Occipital lobe (tissue), 1 donor: ENCODE measurements at regions not wholly inside any gene's neighbourhood (a gene's known extent, or its start where the extent isn't known, plus 50 kb on each side); places are given as distances from the start of the nearest gene placed in this dataset.
"Not testable (repeated sequence)": the region's sequence is repeated elsewhere in the genome, so short reads cannot be mapped to it uniquely, and the experiment has no call there.

ENCODE experiments used
- DNase-seq: peaks from one replicate; lab custom pipeline; 2025; lab: John Stamatoyannopoulos, UW

DNA sequence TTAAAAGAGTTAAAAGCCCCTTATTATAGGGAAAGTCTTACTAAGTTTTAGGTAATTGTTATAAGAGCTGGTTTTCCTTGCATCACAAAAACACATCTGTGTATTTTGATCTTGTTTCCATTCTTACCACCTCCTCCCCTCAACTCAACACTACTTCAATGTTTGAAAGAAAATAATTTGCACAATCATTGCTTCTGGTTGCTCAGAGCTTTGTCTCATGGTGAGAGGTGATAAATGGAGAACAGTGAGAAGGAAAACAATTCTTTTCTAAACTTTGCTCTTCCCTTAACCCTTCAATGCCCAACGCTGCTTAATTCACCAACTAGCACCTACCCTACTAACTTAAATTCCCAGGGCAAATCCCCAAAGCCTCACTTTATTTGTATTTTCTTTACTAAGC is 268.1 kb upstream of the LINC00305 start:
- DNase-seq: no peak

DNA sequence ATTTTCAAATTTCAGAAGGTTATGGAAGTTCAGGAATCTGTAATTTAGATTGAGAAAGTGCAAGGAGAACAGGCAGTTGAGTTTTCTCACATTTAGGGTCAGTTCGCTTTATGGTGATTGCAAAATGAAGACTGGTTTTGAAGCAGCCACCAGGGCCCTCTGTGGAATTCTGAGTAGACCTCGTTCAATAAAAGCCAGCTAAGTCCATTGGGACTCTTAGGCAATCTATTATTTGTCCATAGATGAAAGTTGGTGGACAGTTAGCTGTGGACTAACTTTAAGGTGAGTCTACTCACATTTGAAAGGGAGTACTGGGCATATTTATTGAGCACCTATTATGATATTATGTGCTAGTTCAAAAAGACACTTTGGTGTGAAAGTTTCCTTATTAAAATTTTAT is 266.3 kb upstream of the LINC00305 start:
- DNase-seq: no peak

DNA sequence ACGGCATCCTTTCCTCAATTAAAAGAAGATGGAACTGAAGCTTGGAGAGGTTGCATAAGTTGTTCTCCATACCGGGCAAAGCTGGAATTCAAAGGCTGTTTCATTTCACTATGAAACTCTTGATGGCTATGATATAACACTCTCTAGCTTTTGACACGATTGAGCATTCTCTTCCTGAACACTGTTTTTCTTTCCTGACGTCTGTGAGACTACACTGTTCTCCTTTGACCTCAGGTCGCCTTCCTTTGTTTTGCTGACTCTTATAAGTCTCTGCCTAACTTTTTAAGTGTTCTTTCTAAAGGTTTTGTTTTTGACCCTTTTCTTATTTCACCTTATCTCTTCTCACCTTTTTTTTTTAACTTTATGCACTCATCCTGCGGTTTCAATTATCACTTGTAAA is 261.8 kb upstream of the LINC00305 start:
- no peak for DNase-seq

GRCh38 chr18:64409511-64409910 is 260.6 kb upstream of the LINC00305 start:
- DNase-seq: no peak

- no peak for DNase-seq
These were observed 258.7 kb upstream of the LINC00305 start for GRCh38 chr18:64407606-64408005.

DNA sequence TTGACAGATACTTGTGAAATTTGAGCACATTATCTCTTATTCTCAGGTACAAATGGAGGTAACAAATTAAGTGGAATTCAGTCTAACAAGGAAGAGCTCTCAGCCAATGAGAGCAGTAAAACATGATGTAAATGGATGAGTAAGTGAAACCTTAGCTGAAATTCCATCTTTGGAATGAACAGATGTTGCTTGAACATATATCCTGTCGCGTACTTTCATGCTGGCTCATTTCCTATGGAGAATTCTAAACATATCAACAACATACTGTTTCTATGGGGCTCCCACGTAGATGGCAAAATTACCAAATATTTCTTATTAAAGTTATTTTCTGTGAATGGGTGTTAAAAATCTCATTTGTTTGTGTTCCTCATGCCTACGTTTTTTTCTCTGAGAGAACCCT is 256.3 kb upstream of the LINC00305 start:
- no peak for DNase-seq

DNA sequence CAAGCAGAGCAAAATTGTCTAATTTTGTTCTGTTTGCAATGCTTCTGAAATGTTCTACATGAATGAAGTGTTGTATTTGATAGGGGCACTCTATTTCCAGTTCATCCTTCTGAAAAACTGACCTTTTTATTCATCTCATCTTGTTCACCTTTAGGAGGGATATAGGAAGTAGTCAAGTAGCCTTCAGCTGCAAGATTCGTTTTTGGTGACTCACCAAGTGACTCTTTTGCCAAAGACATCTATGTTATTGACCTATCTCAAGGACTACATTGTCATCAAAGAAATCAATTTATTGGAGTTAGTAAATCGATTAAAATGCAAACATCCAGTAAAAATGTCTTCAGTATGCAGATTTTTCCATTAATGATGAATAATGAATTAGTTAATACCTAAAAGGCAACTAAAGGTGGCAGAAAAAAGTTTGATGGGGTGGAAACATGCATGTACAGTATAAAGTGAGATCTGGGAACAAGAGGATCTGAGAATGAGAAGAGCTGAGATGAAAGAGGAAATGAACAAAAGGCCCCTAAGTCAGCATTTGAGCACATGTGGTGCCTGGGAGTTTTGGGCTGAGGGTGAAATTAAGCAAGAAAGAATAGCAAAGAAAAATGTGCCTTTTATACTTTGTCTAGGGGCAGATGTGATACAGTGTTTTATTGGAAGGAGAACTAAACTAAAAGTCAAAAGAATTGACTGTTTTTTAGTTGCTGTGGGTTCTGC is 255.1 kb upstream of the LINC00305 start:
- DNase-seq: no peak

- DNase-seq: no peak
These were observed 253.7 kb upstream of the LINC00305 start for GRCh38 chr18:64402636-64403035.

DNA sequence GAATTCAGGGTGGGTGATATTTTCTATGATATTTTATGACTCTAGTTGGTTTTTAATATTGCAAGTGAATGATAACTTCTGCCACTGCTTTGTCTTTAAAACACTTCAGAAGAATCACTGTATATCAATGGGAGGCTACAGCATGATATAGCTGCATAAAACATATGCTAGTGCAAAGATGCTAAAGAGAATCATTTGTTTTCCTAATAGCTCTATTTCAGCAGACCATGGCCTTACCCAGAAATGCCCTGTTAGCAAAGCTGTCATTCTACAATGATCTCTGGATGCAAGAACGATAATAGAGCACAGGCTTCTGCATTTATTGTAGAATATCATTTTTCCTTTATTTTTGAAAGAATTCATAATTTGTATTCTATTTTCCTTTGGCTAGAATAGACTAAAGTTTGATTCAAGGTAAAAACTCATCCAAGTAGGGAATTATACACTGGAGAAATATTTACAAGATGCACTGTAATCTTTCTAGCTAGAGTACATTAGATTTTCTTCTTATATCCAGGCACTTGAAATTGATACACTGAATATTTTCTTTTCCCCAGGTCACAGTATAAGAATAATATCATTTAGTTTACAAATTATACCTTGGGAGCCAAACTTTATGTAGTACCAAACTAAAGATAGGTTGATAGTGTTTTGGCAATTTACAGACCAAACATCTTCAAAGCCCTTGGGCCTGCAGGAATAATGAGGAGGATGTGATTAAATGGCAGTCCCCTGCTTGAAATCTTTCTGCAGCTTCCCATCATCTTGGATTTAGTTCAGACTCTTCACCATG is 252.6 kb upstream of the LINC00305 start:
- no peak for DNase-seq

GRCh38 chr18:64399566-64399965 is 250.7 kb upstream of the LINC00305 start:
- DNase-seq: no peak

DNA sequence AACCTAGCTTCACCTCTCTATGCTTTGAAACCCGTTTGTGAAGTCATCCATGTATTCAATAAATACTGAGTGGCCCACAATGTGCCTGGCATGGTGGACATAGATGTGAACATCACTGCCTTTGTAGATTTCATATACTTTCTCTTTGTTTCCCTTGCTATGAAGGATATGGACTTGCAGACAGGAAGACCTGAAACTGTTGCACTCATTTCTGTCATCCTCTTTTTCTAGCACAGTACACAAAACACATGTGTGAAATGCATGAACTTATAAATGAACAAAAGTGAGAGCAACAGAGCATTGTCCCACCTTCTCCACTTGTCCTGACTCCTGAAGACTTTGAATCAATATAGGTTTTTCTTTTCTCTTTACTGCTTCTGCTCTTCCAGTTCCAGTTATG is 249.4 kb upstream of the LINC00305 start:
- no peak for DNase-seq

- no peak for DNase-seq
These were observed 243.3 kb upstream of the LINC00305 start for GRCh38 chr18:64392202-64392601.

- no peak for DNase-seq
These were observed 235.2 kb upstream of the LINC00305 start for GRCh38 chr18:64384101-64384500.

DNA sequence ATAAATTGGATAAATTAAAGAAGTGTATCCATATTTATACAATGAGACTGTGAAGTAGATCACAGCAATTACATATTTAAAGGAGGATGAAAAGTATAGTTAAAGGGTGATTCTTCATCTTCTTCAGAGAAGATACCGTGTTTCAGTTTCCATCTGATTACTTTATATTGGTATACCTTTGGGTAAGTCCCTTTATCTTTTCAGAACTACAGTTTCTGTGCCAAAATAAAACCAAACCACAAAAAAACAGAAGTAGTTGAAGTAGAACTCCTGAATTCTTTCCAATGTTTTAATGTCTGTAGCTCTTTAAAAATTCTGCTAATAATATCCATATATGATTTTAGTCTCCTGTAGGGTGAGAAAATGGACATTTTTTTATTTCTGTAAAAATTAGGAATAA is 231.2 kb upstream of the LINC00305 start:
- DNase-seq: no peak

DNA sequence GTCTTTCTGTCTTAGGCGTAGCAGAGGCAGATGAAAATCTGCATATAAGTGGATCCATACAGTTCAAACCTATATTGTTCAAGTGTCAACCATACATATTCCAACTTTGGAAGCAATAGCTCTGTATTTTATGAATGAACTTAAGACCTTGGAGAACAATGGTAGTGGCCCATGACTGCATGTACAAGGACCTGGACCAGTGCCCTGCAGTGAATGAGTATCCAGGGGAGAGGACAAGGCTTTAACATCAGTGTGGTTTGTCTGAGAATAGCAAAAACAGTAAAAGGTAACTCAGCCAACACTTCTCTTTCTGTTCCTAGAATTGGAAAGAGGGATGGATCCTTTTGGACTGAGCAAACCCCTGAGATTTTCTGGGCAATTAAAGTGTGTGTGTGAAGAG is 230.8 kb upstream of the LINC00305 start:
- DNase-seq: no peak

DNA sequence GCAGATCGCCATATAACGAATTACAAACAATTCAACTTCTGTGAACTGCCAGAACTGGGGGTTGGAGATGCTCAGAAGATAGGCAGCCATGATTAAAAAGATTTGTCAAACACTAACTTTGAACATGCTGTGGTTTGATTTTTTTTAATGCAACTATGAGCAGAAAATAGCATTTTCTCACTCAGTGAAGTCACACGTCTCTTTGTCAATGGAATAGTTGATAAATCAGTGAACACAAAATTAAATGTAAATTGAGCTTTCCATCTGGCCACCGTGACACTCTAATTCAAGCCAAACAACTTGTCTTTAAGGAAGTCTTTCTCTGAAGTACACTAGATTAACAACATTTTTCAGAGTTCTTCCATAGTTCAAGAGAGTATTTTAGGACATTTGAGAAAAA is 228.6 kb upstream of the LINC00305 start:
- DNase-seq: no peak

- DNase-seq: no peak
These were observed 224.0 kb upstream of the LINC00305 start for GRCh38 chr18:64372850-64373249.

- not testable (repeated sequence) for DNase-seq
These were observed 221.0 kb upstream of the LINC00305 start for GRCh38 chr18:64369830-64370440.

DNA sequence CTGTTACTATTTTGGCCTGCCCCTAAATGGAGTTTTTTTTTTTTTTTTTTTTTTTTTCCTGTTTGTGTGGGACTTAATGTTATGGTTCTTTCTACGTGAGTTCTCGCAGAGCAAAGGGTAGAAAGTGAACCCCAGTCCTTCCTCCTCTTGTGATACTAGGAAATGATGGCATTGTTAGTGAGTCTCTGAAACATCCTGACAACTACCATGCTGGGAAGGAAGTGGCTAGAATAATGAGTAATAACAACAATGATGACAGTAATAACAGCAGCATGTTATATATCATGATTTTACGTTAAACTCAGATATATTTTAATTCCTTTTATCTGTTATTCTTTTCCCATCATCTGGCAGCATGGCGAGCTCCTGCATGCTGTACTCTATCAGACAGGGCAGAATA is 216.2 kb upstream of the LINC00305 start:
- DNase-seq: no peak

DNA sequence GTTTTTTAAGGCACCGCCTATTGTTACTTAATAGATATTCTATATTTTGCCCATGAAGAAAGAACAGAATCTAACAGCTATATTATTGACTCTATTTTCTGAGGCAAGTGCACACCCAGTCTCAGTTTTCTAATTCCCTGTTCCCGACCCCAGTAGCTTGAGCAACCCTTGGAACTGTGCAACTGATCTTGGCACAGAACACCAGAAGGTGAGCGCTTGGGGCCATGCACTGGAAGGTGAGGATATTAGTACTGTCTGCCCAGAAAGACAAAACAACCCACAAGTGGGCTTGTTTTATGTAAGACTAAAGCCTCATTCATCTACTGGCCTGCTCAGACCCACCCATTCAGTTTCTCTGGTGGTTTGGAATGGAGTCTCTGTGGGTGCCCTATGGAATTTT is 188.8 kb upstream of the LINC00305 start:
- DNase-seq: no peak

GRCh38 chr18:64337018-64337417 is 188.1 kb upstream of the LINC00305 start:
- no peak for DNase-seq

GRCh38 chr18:64334748-64335147 is 185.9 kb upstream of the LINC00305 start:
- DNase-seq: no peak

DNA sequence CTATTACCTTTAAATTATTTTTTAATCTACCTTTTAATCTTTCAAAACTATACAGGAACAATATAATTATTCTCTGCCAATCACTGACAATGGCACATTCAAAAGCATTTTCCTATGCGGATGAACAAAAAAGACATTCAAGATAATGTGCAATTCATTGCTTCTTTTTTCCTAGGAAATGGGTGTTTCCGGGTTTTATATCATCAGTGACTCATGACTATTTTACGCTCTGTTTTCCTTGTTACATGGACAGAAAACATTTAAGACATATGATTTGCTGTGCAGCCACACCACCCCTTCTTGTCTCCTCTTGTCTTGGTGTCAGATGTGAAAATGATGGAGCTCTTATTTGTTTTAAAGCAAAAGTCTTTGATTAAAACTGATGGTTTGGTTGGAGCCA is 184.7 kb upstream of the LINC00305 start:
- no peak for DNase-seq
